ENCODE measurements at regions not wholly inside any gene's neighbourhood (a gene's known extent, or its start where the extent isn't known, plus 50 kb on each side); places are given as distances from the start of the nearest gene placed in this dataset.
"Not testable (repeated sequence)": the region's sequence is repeated elsewhere in the genome, so short reads cannot be mapped to it uniquely, and the experiment has no call there.

DNA sequence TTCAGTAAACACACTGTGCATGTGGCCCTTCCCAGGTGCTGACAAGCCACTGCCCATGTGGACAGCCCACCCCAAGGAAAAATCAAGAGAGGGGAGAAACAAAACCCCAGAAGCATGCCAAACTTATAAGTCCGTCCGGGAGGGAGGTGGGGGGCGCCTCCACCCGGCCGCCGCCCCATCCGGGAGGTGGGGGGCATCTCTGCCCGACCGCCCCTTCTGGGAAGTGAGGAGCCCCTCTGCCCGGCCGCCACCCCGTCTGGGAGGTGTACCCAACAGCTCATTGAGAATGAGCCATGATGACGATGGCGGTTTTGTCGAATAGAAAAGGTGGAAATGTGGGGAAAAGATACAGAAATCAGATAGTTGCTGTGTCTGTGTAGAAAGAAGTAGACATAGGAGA is 53.8 kb upstream of the C2CD4B start:
- DNase-seq: no peak

DNA sequence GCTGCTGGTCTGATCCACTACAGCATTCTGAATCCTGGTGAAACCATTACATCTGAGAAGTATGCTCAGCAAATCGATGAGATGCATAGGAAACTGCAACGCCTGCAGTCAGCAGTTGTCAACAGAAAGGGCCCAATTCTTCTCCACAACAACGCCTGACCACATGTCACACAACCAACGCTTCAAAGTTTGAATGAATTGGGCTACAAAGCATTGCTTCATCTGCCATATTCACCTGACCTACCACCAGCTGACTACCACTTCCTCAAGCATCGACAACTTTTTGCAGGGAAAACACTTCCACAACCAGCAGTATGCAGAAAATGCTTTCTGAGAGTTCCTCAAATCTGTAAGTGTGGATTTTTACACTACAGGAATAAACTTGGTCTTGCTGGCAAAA is 54.7 kb upstream of the C2CD4B start:
- DNase-seq: no peak

DNA sequence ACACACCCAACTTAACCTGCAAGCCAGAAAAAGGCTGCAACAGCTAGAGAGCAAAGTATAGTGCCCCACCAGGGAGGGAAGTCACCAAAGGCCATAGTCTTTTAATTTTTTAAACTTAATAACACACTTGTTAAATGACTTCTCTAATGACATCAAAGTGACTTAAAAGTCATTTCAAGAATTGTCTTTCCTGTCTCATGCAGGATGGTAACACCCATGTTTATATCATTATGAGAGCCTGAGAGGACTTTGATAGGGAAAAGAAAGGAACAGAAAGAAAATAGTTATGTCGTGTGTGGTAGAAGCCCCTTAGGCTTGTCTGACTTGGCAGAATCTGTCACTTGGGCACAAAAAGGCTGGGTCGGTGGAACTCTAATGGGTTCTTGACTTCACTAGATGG is 57.9 kb upstream of the C2CD4B start:
- no peak for DNase-seq

DNA sequence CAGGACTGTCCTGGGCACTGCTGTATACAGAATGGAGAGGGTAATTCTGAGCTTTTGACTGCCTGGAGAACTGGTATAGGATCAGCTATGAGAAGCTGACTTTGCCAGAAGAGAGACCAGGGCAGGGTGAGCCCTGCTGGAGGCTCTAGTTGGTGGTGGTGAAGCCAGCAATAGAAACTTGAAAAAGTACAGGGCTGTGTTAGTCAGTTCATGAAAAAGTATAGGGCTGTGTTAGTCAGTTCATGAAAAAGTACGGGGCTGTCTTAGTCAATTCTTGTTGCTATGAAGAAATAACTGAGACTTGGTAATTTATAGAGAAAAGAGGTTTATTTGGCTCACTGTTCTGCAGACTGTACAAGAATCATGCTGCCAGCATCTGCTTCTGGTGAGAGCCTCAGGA is 63.5 kb upstream of the C2CD4B start:
- no peak for DNase-seq

DNA sequence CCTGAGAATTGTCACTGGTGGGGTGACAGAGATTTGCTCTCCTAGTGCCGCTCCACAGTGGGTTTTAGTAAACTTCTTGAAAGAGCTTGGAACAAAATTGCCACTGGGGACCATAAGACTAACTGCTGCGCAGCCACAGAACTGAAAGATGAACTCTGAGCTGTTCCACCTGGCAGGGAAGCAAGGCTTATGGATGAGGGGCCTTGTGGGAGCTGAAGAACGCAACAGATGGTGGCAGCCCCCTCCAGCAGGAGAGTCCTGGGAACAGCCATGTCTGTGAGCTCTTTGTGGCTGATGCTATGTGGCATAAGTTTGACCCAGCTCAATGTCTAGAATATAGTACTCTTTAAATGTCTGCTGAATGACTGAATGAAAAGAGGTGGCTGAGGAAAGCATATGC is 66.8 kb upstream of the C2CD4B start:
- no peak for DNase-seq

DNA sequence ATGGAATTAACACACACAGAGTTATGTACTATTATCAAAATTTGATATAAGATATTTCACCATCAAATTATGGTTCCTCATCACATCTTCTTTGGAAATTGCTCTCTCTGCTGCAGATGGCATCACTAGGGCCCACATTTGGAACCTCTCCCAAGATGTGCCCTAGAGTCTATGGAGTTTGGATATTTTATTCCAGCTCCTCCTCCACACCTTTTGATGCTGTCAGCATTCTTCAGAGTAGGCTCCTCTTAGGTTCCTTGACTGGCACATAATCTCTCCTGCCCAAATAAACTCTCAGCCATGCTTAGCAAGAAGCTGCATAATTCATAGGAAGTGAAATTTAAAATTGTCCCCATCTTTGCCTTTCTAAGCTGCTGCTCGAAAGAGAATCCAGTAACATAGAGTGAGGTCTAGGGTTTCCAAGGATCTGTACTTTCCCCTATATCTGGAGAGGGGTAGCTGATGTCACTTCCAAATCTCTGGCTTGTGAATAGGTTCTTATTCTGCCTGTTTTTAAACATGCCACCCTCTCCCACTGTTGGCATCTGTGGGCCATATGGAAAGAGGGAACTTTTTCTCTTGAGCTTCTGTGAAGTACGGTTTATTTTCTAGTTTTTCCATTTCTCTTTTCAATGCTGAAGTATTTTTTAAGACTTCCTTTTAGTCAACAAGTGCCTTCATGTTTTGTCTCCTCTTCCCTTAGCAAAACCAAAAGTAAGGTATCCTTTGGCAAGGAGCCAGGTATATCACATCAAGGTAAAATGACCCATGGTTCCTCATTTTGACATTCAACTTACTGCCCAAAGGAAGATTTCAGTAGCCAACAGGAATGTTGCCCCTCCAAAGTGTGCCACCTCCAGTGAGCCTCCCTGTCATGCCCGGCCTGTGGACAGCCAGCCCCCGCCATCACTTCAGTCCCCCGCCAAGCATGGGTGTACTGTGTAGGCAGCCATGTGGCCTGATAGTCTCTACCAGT is 75.3 kb upstream of the C2CD4B start:
- DNase-seq: no peak

DNA sequence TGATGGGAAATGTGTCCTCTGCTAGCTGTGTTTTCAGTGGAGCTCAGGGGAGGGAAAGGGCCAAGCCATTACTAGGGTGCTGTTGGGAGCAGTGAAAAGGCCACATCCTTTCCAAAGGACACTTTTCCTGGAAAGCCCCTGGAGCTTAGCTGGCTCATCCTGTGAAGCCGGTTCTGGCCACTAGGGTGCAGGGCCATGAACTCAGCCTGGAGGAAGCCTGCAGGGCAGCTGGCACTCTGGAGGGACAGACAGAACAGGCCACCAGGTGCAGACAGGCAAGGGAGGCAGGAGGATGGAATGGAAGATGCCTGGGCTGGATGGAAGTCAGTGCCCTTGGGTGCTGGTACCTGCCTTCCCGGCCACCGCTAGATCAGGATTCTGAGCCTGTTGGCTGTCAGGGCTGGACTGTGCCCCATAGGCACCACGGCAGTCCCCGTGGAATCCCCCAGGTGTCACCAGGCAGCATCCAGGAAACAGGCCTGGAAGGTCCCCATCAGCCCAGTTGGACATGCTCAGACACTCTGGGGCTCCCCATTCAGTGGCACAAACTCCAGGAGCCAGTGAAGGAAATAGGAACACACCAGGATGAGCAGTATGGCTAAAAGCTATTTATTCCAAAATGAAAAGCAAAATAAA is 76.2 kb upstream of the C2CD4B start:
- no peak for DNase-seq

DNA sequence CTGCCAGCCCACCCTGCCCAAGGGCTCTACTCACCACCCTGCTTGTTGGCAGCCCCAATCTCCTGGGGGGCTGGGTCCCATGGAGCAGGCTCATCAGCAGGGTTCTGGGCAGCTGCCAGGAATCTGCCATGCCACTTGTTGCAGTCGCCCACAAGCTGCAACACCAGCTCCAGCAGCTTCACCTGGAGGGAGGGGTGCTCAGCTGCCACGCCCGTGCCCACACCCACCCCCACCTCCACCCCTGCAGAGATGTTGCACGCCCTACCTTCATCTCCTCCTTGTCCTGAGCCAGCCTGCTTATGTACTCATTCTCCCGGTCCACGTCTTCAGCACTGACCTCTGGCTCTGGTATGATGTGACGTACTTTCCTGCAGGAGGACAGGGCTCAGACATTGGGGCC is 77.9 kb upstream of the C2CD4B start:
- no peak for DNase-seq

DNA sequence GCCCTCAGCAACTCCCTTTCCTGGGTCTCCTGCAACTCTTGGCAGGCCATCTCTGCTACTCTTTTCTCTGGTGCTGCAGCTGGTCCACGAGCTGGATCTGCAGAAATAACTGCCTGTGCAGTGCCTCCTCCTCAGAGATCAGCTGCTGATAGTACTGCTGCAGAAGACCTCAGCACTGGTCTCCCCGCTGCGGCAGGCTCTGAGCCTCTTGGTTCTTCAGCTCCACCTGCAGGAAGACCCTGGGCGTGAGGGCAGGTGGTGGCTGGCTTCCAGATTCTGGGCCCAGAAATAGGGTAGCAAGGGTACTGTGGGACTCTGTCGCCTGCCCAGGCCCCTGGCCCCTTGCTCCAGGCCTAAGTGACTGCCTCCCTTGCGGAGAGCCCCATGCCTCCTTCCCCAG is 79.7 kb upstream of the C2CD4B start:
- DNase-seq: no peak

DNA sequence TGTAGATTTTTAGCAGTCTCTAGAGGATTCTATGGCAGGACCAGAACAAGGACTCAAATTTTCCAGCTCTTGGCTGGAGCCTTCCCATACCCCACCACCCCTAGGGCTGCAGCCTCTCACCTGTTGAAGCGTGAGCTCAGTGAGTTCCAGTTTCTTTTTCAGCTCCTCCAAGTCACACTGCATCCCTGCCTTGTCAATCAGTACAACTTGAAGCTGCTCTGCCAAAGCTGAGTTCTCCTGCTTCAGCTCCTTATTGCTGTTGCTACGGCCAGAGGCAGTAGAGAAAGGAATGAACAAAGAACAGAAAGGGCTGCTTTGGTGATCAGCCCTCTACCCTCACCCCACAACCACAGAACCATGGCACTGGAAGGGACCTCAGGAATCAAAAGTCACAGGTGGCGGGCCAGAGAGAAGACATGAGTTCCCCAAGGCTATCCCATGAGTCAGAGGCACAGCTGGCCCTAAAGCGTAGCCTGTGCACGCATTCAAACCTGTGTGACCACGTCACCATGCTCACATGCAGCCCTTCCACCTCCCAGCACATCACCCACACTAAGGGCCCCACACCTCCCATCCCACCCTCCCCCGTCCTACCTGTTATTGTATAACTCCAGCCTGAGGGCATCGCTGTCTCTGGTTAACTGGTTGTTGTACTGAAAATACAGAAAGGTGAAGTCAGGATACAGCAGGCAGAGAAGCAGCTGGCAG is 83.3 kb upstream of the C2CD4B start:
- DNase-seq: no peak

DNA sequence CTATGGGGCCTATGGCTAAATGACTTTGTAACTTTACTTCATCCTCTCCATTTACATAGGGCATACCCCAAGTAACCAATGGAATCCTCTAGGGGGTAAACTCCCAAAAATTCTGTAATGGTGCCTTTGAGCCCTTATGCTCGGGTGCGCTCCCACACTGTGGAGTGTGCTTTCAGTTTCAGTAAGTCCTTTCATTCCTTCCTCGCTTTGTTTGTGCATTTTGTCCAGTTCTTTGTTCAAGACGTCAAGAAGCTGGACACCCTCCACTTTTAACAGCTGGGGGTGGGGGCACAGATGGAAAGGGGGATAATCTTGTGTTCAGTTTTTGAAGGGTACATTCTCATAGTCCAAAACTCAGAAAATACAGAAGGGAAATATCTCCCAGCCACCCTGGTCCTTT is 84.4 kb upstream of the C2CD4B start:
- no peak for DNase-seq

DNA sequence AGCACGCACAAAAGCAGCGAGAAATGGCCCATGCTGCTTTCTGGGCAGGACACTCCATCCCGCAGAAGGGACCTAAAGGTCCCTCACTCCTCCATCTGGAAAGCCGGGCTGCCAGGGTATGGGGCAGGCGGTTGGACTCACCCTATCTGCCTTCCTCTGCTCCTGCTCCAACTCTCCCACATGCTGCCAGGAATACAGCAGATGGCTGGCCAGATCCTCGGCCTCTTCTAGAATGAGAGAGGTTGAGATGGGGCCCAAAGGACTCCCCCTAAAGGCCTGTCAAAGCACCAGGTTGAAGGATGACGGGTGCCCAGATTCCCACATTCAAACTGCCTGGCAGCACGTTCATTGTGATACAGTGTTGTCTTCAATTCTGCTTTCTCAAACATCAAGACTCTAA is 85.1 kb upstream of the C2CD4B start:
- DNase-seq: no peak

DNA sequence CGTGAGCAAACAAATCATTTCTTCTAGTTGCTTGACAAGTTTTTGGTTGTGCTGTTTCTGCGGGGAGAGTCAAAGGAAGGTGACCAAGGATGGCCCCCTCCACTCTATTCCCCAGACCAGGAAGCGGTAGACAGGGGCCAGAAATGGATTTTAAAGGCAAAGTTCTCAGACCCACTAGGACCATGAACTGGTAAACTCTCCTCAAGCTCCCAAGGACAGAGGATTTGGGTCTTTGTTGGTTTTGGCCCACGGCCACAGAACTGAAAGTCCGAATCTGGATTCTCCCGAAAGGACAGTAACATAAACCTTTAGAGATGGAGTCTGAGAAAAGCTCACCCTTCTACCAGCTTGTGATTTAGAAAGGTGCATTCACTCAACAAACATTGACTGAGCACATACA is 85.9 kb upstream of the C2CD4B start:
- DNase-seq: no peak

DNA sequence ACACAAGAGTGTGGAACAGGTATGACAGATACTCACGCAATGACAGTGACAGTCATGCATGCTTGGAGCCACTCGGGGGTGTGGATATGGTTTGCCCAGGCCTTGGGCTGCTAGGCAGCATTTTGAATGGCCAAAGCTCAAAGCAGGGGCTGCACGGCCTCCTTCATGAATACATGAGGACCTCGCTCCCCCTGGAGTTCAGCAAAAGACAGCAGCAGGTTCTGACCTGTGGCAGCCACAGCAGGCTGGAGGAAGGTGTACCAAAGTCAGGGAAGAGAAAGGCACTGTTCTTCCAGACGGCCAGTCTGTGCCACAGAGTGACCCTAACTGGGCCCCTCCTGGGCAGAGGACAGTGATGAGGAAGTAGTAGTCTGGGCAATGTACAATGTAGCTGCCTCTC is 88.2 kb upstream of the C2CD4B start:
- no peak for DNase-seq

DNA sequence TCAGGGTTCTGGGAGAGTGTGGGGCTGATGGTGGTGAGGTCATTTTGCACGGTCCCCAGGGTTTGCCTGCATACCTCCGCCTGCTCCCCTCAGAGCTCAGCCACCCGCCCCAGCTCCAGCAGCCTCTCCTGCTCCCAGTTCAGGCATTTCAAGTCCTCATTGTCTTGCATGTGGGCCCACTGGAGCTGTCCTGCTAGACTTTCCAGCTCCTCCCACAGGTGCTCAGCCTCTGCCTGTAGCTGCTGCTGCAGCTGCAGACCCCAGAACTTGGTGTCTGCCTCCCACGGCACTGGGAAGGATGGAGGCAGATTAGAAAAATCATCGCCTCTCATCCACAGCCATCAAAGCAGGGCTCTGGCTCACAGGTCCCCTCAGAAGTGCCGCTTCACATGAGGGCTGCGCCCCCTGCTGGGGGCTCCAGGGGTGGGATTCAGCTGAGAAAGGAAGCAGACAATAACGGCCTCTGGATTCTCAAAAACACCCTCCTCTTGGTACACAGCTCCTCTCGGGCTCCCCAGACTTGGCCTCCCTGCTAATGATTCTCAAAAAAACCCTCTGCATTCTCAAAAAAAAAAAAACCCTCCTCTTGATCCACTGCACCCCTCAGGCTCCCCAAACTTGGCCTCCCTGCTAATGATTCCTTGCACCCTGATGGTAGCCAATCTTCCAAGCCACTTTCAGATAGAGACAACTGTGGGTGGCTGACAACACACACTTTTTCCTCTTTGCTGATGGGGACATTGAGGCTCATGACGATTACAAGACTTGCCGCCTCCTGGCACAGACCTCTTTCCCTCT is 89.3 kb upstream of the C2CD4B start:
- peak; percentile 40 to 43 for DNase-seq

DNA sequence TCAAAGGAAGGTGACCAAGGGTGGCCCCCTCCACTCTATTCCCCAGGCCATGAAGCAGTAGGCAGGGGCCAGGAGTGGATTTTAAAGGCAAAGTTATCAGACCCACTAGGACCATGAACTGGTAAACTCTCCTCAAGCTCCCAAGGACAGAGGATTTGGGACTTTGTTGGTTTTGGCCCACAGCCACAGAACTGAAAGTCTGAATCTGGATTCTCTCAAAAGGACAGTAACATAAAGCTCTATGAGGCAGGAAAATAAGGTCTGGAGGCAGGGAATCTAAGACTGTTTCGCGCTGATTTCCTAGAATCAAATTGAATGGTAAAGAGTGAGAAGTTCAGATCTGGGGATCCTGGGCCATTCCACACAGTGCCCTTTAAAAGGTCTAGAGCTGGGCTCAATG is 91.3 kb upstream of the C2CD4B start:
- DNase-seq: not testable (repeated sequence)

DNA sequence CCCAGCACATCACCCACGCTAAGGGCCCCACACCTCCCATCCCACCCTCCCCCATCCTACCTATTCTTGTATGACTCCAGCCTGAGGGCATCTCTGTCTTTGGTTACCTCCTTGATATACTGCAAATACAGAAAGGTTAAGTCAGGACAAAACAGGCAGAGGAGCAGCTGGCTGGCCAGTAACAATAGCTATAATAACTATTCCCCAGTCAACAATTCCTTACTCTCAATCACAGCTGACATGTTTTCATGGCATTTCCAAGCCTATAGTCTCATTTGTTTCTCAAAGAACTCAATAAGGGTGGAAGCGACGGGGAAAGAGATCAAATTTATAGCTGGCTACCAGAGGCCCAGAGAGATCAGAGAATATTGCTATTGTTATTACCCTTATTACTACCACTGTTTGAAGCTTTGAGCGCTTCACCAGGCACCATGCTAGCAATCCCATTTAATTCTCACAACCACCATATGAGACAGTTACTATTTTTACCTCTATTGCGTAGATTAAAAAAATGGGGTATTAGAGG is 93.0 kb upstream of the C2CD4B start:
- DNase-seq: no peak

DNA sequence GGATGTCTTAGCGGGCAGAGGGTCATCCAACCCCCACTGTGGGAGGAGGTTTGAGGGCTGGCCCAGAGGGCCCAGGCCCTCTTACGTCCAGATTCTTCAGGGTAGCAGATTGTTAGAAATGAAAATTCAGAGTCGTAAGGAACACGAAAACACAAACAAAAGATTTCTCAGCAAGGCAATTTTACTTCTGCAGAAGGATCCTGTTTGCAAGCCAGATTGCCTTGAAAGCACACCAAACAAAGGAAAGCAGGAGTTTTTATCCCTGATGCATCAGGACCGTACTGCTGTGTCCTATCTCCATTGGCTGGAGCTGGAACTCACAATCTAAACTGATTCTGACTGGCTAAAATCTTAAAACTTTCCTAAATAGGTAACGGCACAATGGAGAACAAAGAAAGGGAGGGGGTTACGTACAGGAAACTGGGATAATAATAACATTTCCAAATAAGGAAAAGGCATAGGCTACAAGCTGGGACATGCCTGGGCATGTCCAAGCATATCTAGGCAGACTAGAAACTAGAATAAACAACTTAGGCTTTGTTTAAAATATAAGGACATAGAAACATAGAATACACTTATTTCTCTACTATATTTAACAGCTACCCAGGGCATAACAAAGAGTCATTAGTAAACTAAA is 97.3 kb upstream of the C2CD4B start:
- no peak for DNase-seq

DNA sequence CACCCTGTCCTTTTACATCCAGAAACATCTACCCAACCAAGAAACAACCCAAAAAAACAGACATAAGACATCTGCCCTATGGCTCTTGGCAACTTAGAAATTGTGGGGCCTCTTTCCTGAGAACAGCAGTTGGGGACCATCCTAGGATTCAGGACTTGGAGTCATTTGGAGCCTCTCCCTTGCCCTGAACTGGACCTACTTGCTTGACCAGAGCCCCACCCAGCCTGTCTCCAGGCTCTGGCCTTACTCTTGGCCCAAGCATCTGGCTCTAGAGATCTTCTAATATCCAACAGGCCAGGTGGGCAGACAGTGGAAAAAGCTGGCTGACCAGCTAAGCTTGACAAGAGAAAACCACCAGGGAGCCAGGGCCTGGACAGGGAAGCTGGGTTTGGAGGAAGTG is 99.1 kb upstream of the C2CD4B start:
- no peak for DNase-seq

DNA sequence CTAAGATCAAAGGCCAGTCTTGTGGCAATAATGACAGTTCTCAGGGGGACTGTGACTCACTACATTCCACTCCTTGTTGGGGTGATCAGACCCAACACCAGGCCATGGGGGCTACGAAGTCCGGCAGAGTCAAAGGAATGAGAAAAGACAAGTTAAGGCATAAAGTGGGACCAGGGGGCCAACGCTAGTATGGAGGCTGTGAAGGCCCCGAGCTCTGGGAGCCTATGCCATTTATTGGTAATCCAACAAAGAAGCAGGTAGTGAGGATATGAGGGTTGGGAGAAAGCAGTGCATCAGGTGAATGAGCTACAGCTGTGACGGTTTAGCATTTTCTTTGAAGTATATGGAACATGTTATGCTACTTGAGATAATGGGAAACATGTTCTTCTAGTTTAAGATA is 104.4 kb upstream of the C2CD4B start:
- no peak for DNase-seq

DNA sequence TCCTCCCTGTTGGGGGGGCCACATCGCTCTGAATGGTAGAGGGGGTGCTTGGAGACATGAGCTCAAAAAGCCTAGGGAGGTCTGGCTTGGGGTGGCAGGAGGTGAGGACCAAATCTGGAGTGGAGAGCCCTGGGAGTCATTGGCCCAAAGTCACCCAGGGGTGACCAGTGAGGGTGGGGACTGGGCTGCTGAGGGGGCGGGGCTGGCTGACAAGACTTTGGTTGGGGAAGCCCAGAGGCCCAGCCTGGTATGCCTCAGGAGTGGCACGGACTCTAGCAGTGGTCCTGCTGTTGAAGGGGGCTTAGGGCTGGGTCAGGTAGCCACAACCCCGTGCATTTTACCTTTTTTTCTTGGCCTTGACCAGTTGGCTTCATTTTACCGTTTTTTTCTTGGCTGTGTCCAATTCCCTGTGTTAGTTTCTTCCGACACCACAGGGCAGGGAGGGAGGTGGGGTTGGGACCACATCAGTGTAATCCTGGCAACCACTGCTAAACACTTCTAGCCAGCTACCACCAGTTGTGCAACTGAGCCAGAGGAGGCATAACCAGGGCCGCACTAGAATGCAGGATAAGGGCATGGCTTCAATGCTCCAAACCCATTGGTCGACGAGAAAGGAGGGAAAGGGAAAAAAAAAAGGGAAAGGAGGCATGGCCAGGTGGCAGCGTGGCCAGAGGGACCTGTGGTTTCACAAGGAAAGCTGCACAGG is 105.3 kb upstream of the C2CD4B start:
- no peak for DNase-seq

DNA sequence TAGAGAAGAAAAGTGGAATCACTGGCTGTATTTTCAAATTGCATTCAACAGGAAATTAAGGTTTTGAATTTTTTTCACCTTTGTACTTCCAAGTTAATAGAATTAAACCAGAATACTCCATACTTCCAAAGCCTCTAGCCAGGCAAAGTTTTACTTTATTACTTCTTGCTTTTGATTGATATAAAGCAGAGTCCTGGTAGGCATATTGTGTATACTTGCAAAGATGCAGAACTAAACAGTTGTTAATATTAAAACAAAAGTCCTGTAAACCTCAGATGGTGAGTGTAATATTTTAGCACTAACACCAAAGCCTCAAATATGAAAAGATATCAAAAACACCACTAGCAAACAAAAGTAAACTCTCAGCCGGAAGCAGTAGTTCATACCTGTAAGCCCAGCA is 107.2 kb upstream of the C2CD4B start:
- no peak for DNase-seq
